ENCODE measurements at regions not wholly inside any gene's neighbourhood (a gene's known extent, or its start where the extent isn't known, plus 50 kb on each side); places are given as distances from the start of the nearest gene placed in this dataset.

GRCh38 chr11:11763796-11764422 lies 77.9 kb upstream of the USP47 start:
- WGBS (ENCODE audit: low lambda C conversion rate, missing lambda C conversion rate), result 72% methylated on average over 4 of the region's 4 CpGs
- no peaks in the 10 kb centered on the region for H3K79me2 ChIP-seq

GRCh38 chr11:11760838-11761237 lies 80.9 kb upstream of the USP47 start:
- no peaks in the 10 kb centered on the region for H3K36me3 ChIP-seq (replicated peaks; ENCODE audit: insufficient read depth, low read depth)
- DNase-seq (ENCODE audit: low spot score), result no peak
- no peaks in the 10 kb centered on the region for H3K9me2 ChIP-seq (replicated peaks; ENCODE audit: insufficient read depth)
- no peak overlapping the region for H3K27ac ChIP-seq
- no peak overlapping the region for H2AFZ ChIP-seq
- no peaks in the 10 kb centered on the region for H3K79me2 ChIP-seq
- no peak overlapping the region for H3K4me2 ChIP-seq
- H3K27me3 ChIP-seq, result peaks cover 16% of the 10 kb centered on the region
- no peaks in the 10 kb centered on the region for H3K4me1 ChIP-seq (ENCODE audit: insufficient read depth)
- H3K4me3 ChIP-seq, result no peak overlapping the region
- H3K9me3 ChIP-seq (ENCODE audit: low read depth), result no peaks in the 10 kb centered on the region
- 77% methylated on average over 2 of the region's 2 CpGs for WGBS (ENCODE audit: low lambda C conversion rate, missing lambda C conversion rate)
- H4K20me1 ChIP-seq (ENCODE audit: insufficient read depth, poor library complexity, severe bottlenecking), result no peaks in the 10 kb centered on the region
- TF ChIP-seq EZH2phosphoT487 (IDR thresholded peaks at IDR 0.05; ENCODE audit: low read depth, severe bottlenecking, unreplicated experiment), result no peak
- TF ChIP-seq CTCF (IDR thresholded peaks at IDR 0.05; ENCODE audit: poor library complexity), result no peak
- no peak for TF ChIP-seq EZH2 (IDR thresholded peaks at IDR 0.05; ENCODE audit: borderline replicate concordance)

More at GRCh38 chr11:11763796-11764422, 77.9 kb upstream of the USP47 start:
- H3K4me3 ChIP-seq, result no peak overlapping the region
- H3K27me3 ChIP-seq, result peaks cover 25% of the 10 kb centered on the region
- no peaks in the 10 kb centered on the region for H4K20me1 ChIP-seq (ENCODE audit: insufficient read depth, poor library complexity, severe bottlenecking)
- no peak overlapping the region for H3K27ac ChIP-seq
- no peak for DNase-seq (ENCODE audit: low spot score)
- H2AFZ ChIP-seq, result no peak overlapping the region
- no peak overlapping the region for H3K4me2 ChIP-seq
- no peak for TF ChIP-seq EZH2 (IDR thresholded peaks at IDR 0.05; ENCODE audit: borderline replicate concordance)
- no peak for TF ChIP-seq CTCF (IDR thresholded peaks at IDR 0.05; ENCODE audit: poor library complexity)
- TF ChIP-seq EZH2phosphoT487 (IDR thresholded peaks at IDR 0.05; ENCODE audit: low read depth, severe bottlenecking, unreplicated experiment), result no peak
- H3K9me2 ChIP-seq (replicated peaks; ENCODE audit: insufficient read depth), result no peaks in the 10 kb centered on the region
- H3K9me3 ChIP-seq (ENCODE audit: low read depth), result no peaks in the 10 kb centered on the region
- no peaks in the 10 kb centered on the region for H3K4me1 ChIP-seq (ENCODE audit: insufficient read depth)
- H3K36me3 ChIP-seq (replicated peaks; ENCODE audit: insufficient read depth, low read depth), result no peaks in the 10 kb centered on the region

DNA sequence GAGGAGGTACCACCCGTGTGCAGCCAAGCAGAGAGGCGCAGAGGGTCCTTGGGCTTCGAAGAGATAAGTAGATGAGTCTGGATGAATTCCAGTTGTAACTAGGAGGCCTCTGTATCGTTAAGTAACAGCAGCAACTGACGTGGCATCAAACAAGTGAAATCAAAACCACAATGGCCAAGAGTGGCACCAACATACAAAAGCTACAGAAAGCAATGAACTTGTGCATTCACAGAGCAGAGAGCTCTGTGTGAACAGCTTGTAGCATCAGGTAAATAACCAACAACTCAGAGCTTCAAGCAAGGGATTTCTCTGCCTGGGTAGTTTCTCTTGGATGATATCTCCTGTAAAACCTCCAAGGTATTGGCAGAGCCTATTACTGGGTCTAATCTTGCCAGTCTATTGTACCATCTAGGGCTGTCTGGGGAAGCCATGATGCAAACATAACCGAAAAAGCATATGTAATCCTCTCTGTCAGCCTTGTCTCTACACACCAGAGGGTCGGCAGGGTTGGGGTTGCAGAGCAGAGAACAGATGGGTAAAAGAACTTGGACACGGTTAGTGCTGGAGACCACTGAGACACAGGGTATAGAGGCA lies 83.1 kb upstream of the USP47 start:
- Histone ChIP-seq H3K79me2 (no peaks in the 10 kb centered on the region), H3K27ac (no peak overlapping the region), H3K27me3 (peaks cover 5% of the 10 kb centered on the region), H3K36me3 (replicated peaks; ENCODE audit: insufficient read depth, low read depth) (no peaks in the 10 kb centered on the region), H3K4me2 (no peak overlapping the region), H3K4me1 (ENCODE audit: insufficient read depth) (no peaks in the 10 kb centered on the region), H3K9me2 (replicated peaks; ENCODE audit: insufficient read depth) (no peaks in the 10 kb centered on the region), H3K9me3 (ENCODE audit: low read depth) (no peaks in the 10 kb centered on the region), H2AFZ (no peak overlapping the region), H3K4me3 (no peak overlapping the region), H4K20me1 (ENCODE audit: insufficient read depth, poor library complexity, severe bottlenecking) (no peaks in the 10 kb centered on the region)
- no peak for TF ChIP-seq EZH2phosphoT487 (IDR thresholded peaks at IDR 0.05; ENCODE audit: low read depth, severe bottlenecking, unreplicated experiment)
- TF ChIP-seq EZH2 (IDR thresholded peaks at IDR 0.05; ENCODE audit: borderline replicate concordance), result no peak
- TF ChIP-seq CTCF (IDR thresholded peaks at IDR 0.05; ENCODE audit: poor library complexity), result no peak
- 86% methylated on average over 8 of the region's 8 CpGs for WGBS (ENCODE audit: low lambda C conversion rate, missing lambda C conversion rate)
- no peak for DNase-seq (ENCODE audit: low spot score)

All from hepatocyte (in vitro differentiated cells).